Pancreas (tissue), 10 donors: ENCODE measurements at regions not wholly inside any gene's neighbourhood (a gene's known extent, or its start where the extent isn't known, plus 50 kb on each side); places are given as distances from the start of the nearest gene placed in this dataset.

Experiments used
- ATAC-seq, 4 donors: fragments of 200-7000 bp; cut with Tn5 transposase; one replicate each; pipeline versions ENCODE4 v1.8.0 to v1.9.1; 2020; ENCODE audit warnings: mild to moderate bottlenecking in 4 of 4, moderate library complexity in 4 of 4
- DNase-seq, 6 donors: peaks; one replicate each; pipeline ENCODE4 v3.0.0-alpha.2; 2020
- FAIRE-seq: peaks from 2 replicates; lab custom pipeline; 2012; peaks lifted over from hg19 to GRCh38; lab: Jason Lieb, UNC
- H3K27ac ChIP-seq, 4 donors: fragments of 200-600 bp; sonication (generic); 1 replicate in 3 of 4; 2 replicates in 1 of 4; pipeline versions ENCODE4 v1.5.0 to v1.8.0; 2020
- H3K27me3 ChIP-seq, 4 donors: fragments of 200-600 bp; one replicate each; pipeline ENCODE4 v1.8.0; 2021
- H3K36me3 ChIP-seq, 3 donors: fragments of 200-600 bp; sonication (generic) in 1 of 3; one replicate each; pipeline versions ENCODE4 v1.5.0 to v1.8.0; 2020 to 2021
- H3K4me1 ChIP-seq, 3 donors: fragments of 200-600 bp; one replicate each; pipeline ENCODE4 v1.8.0; 2021
- H3K4me3 ChIP-seq, 4 donors: fragments of 200-600 bp; sonication (generic) in 2 of 4; one replicate each; pipeline versions ENCODE4 v1.5.0 to v1.8.0; 2020 to 2021
- H3K9me3 ChIP-seq, 4 donors: fragments of 200-600 bp; one replicate each; pipeline ENCODE4 v1.8.0; 2021
- WGBS, 2 donors: extraction: QIAGEN DNeasy Blood & Tissue Kit; methylation state at CpG; one replicate each; pipeline ENCODE4 v1.1.7; 2013; 5-methylcytosine and 5-hydroxymethylcytosine counted together
- intact Hi-C, 3 donors: fragments of 100-400 bp; cut with DNase I; formaldehyde crosslinking; loops; one replicate each; pipeline versions ENCODE4 v1.11.1 to v1.14.2; 2022
- TF ChIP-seq, protein P1 (sequence below), 4 donors: fragments of 200-600 bp; sonication (generic) in 3 of 4; IDR thresholded peaks; one replicate each; pipeline versions ENCODE4 v1.5.0 to v1.8.0; 2021; ENCODE audit warnings: antibody characterized with exemption in 4 of 4
- donor health status: healthy with polysubstance abuse.
- donor health status: DM: no; HTN: no; CAD: no; lungs with moderate emphysema.
- donor health status: DM: no; HTN: no; CAD: no.
- donor health status: control.
- donor health status: control.
- donor health status: Bipolar disorder and iron deficiency.
- donor health status: DM: yes; HTN: yes; CAD: no.
- donor health status: DM: no; HTN: no; CAD: no.
- donor health status: DM: no; HTN: no; CAD: no.
- donor health status: DM: yes; HTN: yes; CAD: no.

DNA sequence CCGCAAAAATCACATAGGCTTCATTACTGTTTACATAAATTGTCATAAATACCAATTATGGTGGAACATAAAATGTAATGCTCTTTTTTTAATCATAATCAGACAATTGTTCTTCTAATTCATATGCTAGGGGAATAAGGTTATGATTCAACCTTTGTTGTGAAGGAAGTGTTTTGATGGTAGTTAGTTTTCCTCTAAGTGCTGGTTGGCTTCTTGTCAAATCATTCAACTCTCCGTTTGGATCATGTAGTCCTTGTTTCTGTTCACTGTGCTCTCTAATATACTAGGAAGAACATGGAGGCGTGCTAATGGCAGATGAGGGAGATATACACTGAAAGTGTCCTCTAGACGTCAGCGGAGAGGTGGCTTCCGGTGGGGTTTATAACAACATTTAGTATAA, 1938.0 kb upstream of the PIK3C3 start:
- intact Hi-C loops = no loop called here
- FAIRE-seq = no peak
- Histone ChIP-seq H3K36me3 (no peaks in the 10 kb centered on the region), H3K4me3 (no peak overlapping the region), H3K4me1 (no peaks in the 10 kb centered on the region), H3K27me3 (peaks cover 0 to 4% (median 0%) of the 10 kb centered on the region in 4 donors), H3K27ac (no peak overlapping the region), H3K9me3 (no peaks in the 10 kb centered on the region)
- no peak for ATAC-seq
- TF ChIP-seq, protein P1, sequence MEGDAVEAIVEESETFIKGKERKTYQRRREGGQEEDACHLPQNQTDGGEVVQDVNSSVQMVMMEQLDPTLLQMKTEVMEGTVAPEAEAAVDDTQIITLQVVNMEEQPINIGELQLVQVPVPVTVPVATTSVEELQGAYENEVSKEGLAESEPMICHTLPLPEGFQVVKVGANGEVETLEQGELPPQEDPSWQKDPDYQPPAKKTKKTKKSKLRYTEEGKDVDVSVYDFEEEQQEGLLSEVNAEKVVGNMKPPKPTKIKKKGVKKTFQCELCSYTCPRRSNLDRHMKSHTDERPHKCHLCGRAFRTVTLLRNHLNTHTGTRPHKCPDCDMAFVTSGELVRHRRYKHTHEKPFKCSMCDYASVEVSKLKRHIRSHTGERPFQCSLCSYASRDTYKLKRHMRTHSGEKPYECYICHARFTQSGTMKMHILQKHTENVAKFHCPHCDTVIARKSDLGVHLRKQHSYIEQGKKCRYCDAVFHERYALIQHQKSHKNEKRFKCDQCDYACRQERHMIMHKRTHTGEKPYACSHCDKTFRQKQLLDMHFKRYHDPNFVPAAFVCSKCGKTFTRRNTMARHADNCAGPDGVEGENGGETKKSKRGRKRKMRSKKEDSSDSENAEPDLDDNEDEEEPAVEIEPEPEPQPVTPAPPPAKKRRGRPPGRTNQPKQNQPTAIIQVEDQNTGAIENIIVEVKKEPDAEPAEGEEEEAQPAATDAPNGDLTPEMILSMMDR (IDR thresholded peaks at IDR 0.05) = no peak
- no peak for DNase-seq
- WGBS, 2 donors = 77 to 81% methylated on average over 6 of the region's 6 CpGs

DNA sequence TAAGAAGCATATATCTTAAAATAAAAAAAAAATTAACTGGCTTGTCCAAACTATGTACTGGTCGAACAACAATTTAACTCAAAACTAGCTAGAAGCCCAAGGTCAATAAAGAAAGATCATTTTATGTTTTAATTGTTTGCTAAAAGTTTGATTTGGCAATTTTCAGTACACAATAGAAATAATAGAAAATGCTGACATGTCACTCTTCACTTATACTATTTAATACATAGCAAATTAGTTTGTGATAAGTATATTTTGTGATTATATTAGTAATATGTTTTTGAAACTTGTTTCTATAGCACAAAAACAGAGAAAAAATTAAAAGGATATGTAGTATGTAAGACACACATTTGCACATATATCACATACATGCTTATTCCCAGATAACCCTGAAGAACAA, 1938.6 kb upstream of the PIK3C3 start:
- Histone ChIP-seq H3K27me3 (peaks cover 0 to 4% (median 0%) of the 10 kb centered on the region in 4 donors), H3K27ac (no peak overlapping the region), H3K9me3 (no peaks in the 10 kb centered on the region), H3K36me3 (no peaks in the 10 kb centered on the region), H3K4me1 (no peaks in the 10 kb centered on the region), H3K4me3 (no peak overlapping the region)
- DNase-seq = no peak
- FAIRE-seq = no peak
- intact Hi-C loops = no loop called here
- no peak for ATAC-seq
- TF ChIP-seq, protein P1 (IDR thresholded peaks at IDR 0.05) = no peak
- WGBS, 2 donors = 30 to 40% methylated on average over 1 of the region's 1 CpG

DNA sequence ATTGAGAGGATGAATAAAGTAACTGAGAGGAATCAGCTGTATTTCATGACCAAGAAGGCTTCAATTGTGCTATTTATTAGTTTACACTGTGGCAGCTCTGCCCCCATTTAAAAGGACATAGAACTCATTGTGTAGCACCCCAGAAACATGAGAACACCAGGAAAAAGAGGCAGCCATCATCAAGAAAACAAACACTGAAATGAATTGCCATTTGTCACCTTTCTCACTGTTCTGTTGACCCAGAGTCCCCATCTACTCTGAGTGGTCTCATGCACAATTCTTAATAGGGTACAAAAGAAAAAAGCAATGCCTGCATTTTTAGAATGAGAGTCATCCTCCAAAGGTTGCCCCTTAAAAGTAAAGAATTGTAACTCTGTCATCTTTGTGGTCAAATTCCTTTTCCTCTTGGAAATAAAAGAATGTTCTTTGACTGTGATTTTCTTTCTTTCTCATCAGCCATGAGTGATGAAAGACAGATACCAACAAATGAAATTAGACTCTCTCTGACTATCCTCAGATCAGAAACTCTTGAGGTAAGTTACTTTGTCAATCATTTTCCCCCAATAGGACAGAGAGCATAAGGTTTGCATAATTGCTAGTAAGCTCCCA, 1941.9 kb upstream of the PIK3C3 start:
- FAIRE-seq = no peak
- Histone ChIP-seq H3K9me3 (no peaks in the 10 kb centered on the region), H3K27ac (no peak overlapping the region), H3K36me3 (no peaks in the 10 kb centered on the region), H3K4me1 (no peaks in the 10 kb centered on the region), H3K4me3 (no peak overlapping the region), H3K27me3 (peaks cover 0 to 4% (median 0%) of the 10 kb centered on the region in 4 donors)
- intact Hi-C loops = no loop called here
- TF ChIP-seq, protein P1 (IDR thresholded peaks at IDR 0.05) = no peak
- no peak for ATAC-seq
- no peak for DNase-seq

DNA sequence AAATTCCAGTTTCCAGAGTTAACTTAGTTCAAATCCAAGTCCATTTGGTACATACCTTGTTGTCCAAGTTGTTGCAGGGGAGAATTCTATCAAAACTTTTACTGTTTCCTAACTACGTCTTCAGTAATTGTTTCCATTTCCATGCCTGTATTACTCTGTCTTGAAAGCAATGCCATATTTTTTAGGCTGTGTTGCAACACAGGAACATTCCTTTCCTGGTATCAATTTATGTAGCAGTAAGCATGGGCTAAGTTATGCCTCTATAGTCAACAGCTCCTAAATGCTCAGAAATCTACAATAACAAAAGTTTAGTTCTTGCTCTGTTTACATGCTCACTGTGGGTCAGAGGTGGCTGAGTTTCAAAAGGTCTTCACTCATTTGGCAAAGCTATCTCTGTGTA, 1943.8 kb upstream of the PIK3C3 start:
- Histone ChIP-seq H3K9me3 (no peaks in the 10 kb centered on the region), H3K4me1 (no peaks in the 10 kb centered on the region), H3K27me3 (peaks cover 0 to 4% (median 0%) of the 10 kb centered on the region in 4 donors), H3K4me3 (no peak overlapping the region), H3K36me3 (no peaks in the 10 kb centered on the region), H3K27ac (no peak overlapping the region)
- TF ChIP-seq, protein P1 (IDR thresholded peaks at IDR 0.05) = no peak
- 82 to 92% methylated on average over 1 of the region's 1 CpG for WGBS, 2 donors
- FAIRE-seq (no peak), ATAC-seq (no peak), DNase-seq (no peak)
- intact Hi-C loops = no loop called here

DNA sequence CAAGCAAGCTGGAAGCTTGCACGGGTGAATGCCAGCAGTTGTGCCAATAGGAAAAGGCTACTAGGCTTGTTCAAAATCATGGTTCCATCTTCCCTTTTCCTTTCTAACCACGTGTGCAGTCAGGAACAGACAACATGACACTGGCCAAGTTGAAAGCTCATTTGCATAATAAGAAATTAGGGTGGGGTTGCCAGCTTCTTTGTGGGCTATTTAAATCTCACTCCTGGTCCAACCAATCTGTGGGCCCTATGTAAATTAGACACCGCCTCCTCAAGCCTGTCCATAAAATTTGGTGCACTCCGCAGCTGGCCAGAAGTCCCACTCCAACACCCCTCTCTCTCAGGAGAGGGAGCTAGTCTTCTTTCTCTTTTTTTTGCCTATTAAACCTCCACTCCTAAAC, 1948.4 kb upstream of the PIK3C3 start:
- no peaks in the 10 kb centered on the region for H3K4me1 ChIP-seq
- ATAC-seq (no peak), DNase-seq (no peak), FAIRE-seq (no peak)
- no peak overlapping the region for H3K4me3 ChIP-seq
- intact Hi-C loops = no loop called here
- H3K36me3 ChIP-seq = no peaks in the 10 kb centered on the region
- no peaks in the 10 kb centered on the region for H3K9me3 ChIP-seq
- no peaks in the 10 kb centered on the region for H3K27me3 ChIP-seq
- TF ChIP-seq, protein P1 (IDR thresholded peaks at IDR 0.05) = no peak
- H3K27ac ChIP-seq = no peak overlapping the region
- 60 to 62% methylated on average over 4 of the region's 4 CpGs for WGBS, 2 donors
